Choroid plexus epithelial cell (primary cell): ENCODE measurements at regions not wholly inside any gene's neighbourhood (a gene's known extent, or its start where the extent isn't known, plus 50 kb on each side); places are given as distances from the start of the nearest gene placed in this dataset.
A peak's percentile ranks its signal among the peaks of the same experiment; 100 is the strongest.

Source experiments
- DNase-seq: peaks from one replicate; pipeline ENCODE4 v3.0.0-alpha.2; 2010; ENCODE audit warnings: low read depth
- H3K4me3 ChIP-seq: 2 replicates; pipeline ENCODE4 v1.5.1; 2011; ENCODE audit warnings: low read depth, mild to moderate bottlenecking, control low read depth, low read length, moderate library complexity
- TF ChIP-seq, protein P1 (sequence below): conservative IDR thresholded peaks from 2 replicates; pipeline ENCODE4 v1.5.1; 2011; ENCODE audit warnings: low read depth, mild to moderate bottlenecking, control low read depth, inconsistent platforms, low read length, moderate library complexity

DNA sequence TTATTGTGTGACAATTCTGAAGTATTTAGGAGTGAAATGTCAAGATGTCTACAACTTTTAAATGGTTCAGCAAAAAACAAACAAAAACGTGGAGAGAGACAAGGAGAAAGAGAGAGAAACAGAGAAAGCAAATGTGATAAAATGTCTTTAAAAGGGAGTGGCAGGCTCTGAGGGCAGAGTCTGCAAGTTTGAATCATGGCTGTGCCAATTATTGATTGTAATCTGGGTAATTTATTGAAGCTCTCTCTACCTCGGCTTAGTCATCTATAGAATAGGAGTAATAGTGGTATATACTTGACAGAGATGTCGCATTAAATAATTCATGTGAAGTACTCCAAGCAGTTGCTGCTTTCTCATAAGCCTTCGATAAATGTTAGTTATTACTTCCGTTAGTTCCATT is 61.3 kb upstream of the ARID1B start:
- TF ChIP-seq, protein P1, sequence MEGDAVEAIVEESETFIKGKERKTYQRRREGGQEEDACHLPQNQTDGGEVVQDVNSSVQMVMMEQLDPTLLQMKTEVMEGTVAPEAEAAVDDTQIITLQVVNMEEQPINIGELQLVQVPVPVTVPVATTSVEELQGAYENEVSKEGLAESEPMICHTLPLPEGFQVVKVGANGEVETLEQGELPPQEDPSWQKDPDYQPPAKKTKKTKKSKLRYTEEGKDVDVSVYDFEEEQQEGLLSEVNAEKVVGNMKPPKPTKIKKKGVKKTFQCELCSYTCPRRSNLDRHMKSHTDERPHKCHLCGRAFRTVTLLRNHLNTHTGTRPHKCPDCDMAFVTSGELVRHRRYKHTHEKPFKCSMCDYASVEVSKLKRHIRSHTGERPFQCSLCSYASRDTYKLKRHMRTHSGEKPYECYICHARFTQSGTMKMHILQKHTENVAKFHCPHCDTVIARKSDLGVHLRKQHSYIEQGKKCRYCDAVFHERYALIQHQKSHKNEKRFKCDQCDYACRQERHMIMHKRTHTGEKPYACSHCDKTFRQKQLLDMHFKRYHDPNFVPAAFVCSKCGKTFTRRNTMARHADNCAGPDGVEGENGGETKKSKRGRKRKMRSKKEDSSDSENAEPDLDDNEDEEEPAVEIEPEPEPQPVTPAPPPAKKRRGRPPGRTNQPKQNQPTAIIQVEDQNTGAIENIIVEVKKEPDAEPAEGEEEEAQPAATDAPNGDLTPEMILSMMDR, result no peak
- DNase-seq, result no peak
- H3K4me3 ChIP-seq, result no peak overlapping the region

DNA sequence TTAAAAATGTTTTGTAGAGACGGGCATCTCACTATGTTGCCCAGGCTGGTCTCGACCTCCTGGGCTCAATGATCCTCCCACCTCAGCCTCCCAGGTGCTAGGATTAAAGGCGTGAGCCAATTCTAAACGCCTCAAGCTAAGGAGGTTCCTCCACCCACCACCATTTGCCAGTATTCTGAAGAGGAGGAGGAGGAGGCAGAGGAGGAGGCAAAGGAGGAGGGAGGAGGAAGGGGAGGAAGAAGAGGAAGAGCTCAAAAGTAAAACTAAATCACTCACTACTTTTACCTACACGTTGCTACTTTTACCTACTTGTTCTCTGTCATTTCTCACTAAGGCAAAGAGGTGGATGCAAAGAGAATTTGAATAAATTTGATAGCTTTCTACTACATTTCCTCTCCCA is 63.6 kb upstream of the ARID1B start:
- TF ChIP-seq, protein P1, result no peak
- no peak for DNase-seq
- H3K4me3 ChIP-seq, result no peak overlapping the region

DNA sequence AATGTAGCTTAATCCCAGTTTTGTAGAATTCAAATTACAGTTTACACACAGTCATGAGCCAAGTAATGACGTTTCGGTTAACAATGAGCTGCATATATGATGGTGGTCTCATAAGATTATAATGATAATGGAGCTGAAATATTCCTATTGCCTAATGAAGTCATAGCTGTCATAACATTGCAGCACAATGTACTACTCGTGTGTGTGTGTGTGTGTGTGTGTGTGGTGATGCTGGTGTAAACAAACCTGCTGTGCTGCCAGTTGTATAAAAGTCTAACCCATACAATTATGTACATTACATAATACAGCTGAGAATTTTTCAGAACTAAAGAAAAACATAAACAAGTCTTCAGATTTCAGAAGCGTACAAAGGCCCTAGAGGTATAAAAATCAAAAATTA is 66.7 kb upstream of the ARID1B start:
- H3K4me3 ChIP-seq, result no peak overlapping the region
- TF ChIP-seq, protein P1, result no peak
- peak; percentile 64 for DNase-seq

DNA sequence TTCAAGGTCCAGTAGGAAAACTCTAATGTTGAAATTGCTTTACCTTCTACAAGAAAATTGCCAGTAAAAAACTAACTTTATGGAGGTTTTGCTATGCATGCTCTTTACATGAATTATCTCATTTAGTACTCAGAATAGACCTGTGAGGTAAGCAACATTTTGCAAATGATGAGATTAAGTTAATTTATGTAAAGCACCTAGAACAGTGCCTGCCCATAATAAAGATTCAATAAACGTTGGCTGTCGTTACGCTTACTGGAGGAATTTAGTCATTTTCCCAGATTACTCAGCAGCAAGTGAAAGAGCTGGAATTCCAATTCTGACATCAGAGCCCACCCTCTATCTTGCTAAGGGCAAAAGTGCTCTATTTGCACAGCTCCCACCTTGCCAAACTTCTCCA is 69.4 kb upstream of the ARID1B start:
- DNase-seq, result no peak
- H3K4me3 ChIP-seq, result no peak overlapping the region
- TF ChIP-seq, protein P1, result no peak

DNA sequence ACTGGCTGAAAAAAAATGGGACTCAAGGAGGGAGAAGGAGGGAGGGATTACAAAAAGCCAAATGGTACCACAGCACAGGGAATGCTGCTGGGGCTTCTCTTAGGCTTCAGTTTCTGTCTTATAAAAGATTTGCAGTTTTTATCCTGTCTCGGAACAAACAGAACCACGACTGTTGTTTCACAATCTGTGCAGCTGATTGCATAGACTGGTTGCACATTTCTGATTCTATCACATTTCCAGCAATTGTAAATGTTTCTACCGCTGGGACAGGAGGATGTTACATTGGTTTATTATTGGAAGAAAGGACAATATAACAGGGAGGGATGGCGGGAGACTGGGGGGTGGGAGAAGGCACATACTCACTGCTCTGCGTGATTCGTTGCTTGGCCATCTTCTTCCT is 73.5 kb upstream of the ARID1B start:
- TF ChIP-seq, protein P1, result no peak
- peak; percentile 61 for DNase-seq
- H3K4me3 ChIP-seq, result no peak overlapping the region

DNA sequence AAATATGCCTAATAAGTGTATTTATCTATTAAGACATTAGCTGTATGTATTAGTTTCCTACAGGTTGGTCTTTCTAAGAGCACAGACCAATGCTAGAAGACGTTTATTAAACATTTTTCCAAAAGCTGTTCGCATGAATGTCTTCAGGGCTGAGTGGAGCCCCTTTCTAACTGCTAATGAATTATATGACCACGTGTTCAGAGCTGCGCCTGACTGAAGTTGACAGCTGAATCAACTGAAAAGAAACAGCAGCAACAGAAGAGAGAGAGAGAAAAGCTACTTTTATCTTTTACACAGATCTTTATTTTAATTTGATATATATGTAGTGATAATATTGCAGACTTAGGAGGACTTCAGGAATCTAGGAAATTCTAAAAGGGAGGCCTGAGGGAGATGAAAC is 75.2 kb upstream of the ARID1B start:
- TF ChIP-seq, protein P1, result no peak
- H3K4me3 ChIP-seq, result no peak overlapping the region
- no peak for DNase-seq

DNA sequence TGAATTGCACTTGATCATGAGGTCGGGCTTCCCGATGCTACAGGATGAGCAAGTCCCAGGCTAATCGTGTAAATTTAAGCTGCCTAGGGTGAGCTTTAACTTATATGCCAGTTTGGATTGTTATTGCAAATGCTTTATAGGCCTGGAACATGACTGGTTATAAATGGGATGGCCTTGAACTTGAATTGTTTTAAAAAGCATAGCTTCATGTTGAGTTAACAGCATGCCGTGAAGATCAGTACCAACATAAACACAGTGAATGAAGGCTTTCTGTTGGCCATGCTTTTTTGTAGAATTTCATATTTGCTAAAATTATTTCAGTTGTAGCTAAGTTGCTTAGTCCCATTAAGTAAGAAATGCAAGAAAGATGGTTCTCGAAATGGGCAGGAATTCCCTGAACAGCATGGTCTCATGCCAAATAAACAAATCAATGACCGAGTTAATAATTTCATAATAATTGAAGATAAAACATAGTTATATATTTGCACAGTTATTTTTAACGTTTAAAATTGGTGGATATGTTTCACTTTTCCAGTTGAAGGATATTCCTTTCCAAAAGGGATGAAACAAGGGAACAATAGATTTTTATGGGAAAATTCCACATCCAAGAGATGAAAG is 76.6 kb upstream of the ARID1B start:
- no peak for DNase-seq
- TF ChIP-seq, protein P1, result no peak
- no peak overlapping the region for H3K4me3 ChIP-seq
